GM23248 (cell line): ENCODE measurements at regions not wholly inside any gene's neighbourhood (a gene's known extent, or its start where the extent isn't known, plus 50 kb on each side); places are given as distances from the start of the nearest gene placed in this dataset.

Experiments used
- EZH2 ChIP-seq: fragments of 200-600 bp; sonication (generic); IDR thresholded peaks from 2 replicates; pipeline ENCODE4 v1.6.1; 2018; ENCODE audit warnings: antibody characterized with exemption, mild to moderate bottlenecking; ENCODE audit not compliant: insufficient read depth, poor library complexity, severe bottlenecking
- EZH2phosphoT487 ChIP-seq: fragments of 200-600 bp; sonication (generic); IDR thresholded peaks from 2 replicates; pipeline ENCODE4 v1.6.1; 2018; ENCODE audit warnings: antibody characterized with exemption, moderate library complexity, mild to moderate bottlenecking, low read depth; ENCODE audit not compliant: insufficient read depth

DNA sequence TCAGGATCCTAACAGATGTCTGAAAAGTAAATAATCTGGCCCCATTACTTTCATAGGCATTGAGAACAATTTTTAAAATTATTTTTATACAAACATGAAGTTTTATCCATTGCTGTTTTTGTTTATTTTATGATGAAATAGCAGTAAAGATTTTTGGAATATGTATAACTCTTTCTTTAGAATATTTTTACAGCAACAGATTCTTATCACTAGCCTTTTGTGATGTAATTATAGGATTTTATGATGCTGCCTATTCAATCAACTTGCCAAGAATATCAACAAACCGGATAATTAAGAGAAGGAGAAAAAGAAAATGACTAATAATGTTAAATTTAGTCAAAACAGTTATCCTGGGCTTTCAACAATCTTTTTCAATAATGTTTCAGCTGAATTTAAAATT, 386.3 kb downstream of the ZIC1 start:
- TF ChIP-seq EZH2phosphoT487: no peak
- TF ChIP-seq EZH2: no peak
